ENCODE measurements at regions not wholly inside any gene's neighbourhood (a gene's known extent, or its start where the extent isn't known, plus 50 kb on each side); places are given as distances from the start of the nearest gene placed in this dataset.

- FAIRE-seq: no peak
Observed at GRCh38 chr5:9724707-9725106, 94.6 kb upstream of the TAS2R1 start.

DNA sequence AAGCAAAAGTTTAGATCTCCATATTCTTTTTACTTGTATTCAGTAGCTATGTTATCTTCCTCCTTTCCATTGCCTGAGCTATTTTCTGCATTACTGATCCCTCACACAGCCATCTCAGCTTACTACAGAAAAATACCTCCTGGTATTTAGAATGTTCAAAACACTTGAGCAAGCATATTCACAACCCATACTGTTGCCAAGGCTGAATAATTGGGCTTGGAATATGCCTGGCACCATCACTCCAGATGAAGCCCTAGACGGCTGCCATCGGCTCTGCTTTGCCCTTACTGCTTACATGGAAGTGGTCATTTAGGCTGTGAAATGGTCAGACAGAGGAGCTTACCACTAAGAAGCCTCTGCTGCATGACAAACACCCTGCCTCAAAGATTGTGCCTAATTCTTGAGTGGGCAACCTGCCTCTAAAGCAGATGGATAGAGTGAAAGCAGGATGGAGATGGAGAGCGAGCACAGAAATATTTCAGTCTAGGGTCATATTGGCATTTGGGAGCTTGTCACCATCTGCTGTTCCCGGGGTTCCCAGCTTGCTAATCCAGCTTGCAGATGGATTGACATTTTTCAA is 92.5 kb upstream of the TAS2R1 start:
- DNase-seq: no peak
- Histone ChIP-seq H3K27me3 (ENCODE audit: control insufficient read depth, insufficient read depth, low read length) (no peaks in the 10 kb centered on the region), H3K9ac (ENCODE audit: low read length in 3 of 3) (no peak overlapping the region), H3K36me3 (ENCODE audit: control insufficient read depth in 2 of 3, insufficient read depth in 3 of 3, low read length in 3 of 3) (no peaks in the 10 kb centered on the region), H3K9me3 (ENCODE audit: control insufficient read depth in 2 of 3, insufficient read depth in 1 of 3, low read length in 3 of 3) (no peaks in the 10 kb centered on the region), H3K4me1 (ENCODE audit: control insufficient read depth in 2 of 3, insufficient read depth in 2 of 3, low read depth in 1 of 3, low read length in 3 of 3) (no peaks in the 10 kb centered on the region), H3K27ac (ENCODE audit: low read depth in 2 of 2, low read length in 2 of 2) (no peak overlapping the region), H3K4me3 (ENCODE audit: low read length in 3 of 3) (no peak overlapping the region)
- FAIRE-seq: no peak
- TF ChIP-seq, protein P1, sequence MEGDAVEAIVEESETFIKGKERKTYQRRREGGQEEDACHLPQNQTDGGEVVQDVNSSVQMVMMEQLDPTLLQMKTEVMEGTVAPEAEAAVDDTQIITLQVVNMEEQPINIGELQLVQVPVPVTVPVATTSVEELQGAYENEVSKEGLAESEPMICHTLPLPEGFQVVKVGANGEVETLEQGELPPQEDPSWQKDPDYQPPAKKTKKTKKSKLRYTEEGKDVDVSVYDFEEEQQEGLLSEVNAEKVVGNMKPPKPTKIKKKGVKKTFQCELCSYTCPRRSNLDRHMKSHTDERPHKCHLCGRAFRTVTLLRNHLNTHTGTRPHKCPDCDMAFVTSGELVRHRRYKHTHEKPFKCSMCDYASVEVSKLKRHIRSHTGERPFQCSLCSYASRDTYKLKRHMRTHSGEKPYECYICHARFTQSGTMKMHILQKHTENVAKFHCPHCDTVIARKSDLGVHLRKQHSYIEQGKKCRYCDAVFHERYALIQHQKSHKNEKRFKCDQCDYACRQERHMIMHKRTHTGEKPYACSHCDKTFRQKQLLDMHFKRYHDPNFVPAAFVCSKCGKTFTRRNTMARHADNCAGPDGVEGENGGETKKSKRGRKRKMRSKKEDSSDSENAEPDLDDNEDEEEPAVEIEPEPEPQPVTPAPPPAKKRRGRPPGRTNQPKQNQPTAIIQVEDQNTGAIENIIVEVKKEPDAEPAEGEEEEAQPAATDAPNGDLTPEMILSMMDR (IDR thresholded peaks at IDR 0.05; ENCODE audit: borderline replicate concordance, extremely low read depth, insufficient read depth): no peak
- intact Hi-C loops (cut with DNase I): no loop called here

More at GRCh38 chr5:9724707-9725106, 94.6 kb upstream of the TAS2R1 start:
- Histone ChIP-seq H3K9ac (ENCODE audit: low read length in 3 of 3) (no peak overlapping the region), H3K27ac (ENCODE audit: low read depth in 2 of 2, low read length in 2 of 2) (no peak overlapping the region), H3K9me3 (ENCODE audit: control insufficient read depth in 2 of 3, insufficient read depth in 1 of 3, low read length in 3 of 3) (no peaks in the 10 kb centered on the region), H3K36me3 (ENCODE audit: control insufficient read depth in 2 of 3, insufficient read depth in 3 of 3, low read length in 3 of 3) (no peaks in the 10 kb centered on the region), H3K4me3 (ENCODE audit: low read length in 3 of 3) (no peak overlapping the region), H3K27me3 (ENCODE audit: control insufficient read depth, insufficient read depth, low read length) (no peaks in the 10 kb centered on the region), H3K4me1 (ENCODE audit: control insufficient read depth in 2 of 3, insufficient read depth in 2 of 3, low read depth in 1 of 3, low read length in 3 of 3) (no peaks in the 10 kb centered on the region)
- DNase-seq: no peak
- intact Hi-C loops (cut with DNase I): no loop called here
- TF ChIP-seq, protein P1 (IDR thresholded peaks at IDR 0.05; ENCODE audit: borderline replicate concordance, extremely low read depth, insufficient read depth): no peak

DNA sequence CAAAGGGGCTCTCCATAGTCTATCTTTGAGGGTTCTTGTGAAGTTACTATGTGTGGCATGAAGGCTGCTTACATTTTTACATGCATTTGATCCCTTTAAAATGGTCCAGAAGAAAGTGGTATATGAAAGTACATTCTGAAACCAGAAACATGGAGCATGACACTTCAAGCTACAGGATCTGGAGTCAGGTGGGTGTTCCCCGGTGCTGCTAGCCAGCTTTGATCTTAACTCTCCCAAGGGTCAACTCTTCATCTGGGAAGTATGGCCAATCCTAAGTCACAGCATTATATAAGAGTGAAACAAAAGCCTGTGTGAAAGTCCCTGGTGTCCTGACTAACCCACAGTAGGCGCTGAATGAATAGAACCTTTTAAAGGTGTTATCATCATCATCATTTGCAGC is 91.0 kb upstream of the TAS2R1 start:
- no peak overlapping the region for H3K27ac ChIP-seq (ENCODE audit: low read depth in 2 of 2, low read length in 2 of 2)
- H3K9ac ChIP-seq (ENCODE audit: low read length in 3 of 3): no peak overlapping the region
- no peaks in the 10 kb centered on the region for H3K36me3 ChIP-seq (ENCODE audit: control insufficient read depth in 2 of 3, insufficient read depth in 3 of 3, low read length in 3 of 3)
- H3K4me3 ChIP-seq (ENCODE audit: low read length in 3 of 3): no peak overlapping the region
- FAIRE-seq (no peak), DNase-seq (no peak)
- intact Hi-C loops (cut with DNase I): no loop called here
- no peaks in the 10 kb centered on the region for H3K4me1 ChIP-seq (ENCODE audit: control insufficient read depth in 2 of 3, insufficient read depth in 2 of 3, low read depth in 1 of 3, low read length in 3 of 3)
- no peaks in the 10 kb centered on the region for H3K9me3 ChIP-seq (ENCODE audit: control insufficient read depth in 2 of 3, insufficient read depth in 1 of 3, low read length in 3 of 3)
- TF ChIP-seq, protein P1 (IDR thresholded peaks at IDR 0.05; ENCODE audit: borderline replicate concordance, extremely low read depth, insufficient read depth): no peak
- no peaks in the 10 kb centered on the region for H3K27me3 ChIP-seq (ENCODE audit: control insufficient read depth, insufficient read depth, low read length)

- TF ChIP-seq, protein P1 (IDR thresholded peaks at IDR 0.05; ENCODE audit: borderline replicate concordance, extremely low read depth, insufficient read depth): no peak
- Histone ChIP-seq H3K9ac (ENCODE audit: low read length in 3 of 3) (no peak overlapping the region), H3K4me1 (ENCODE audit: control insufficient read depth in 2 of 3, insufficient read depth in 2 of 3, low read depth in 1 of 3, low read length in 3 of 3) (no peaks in the 10 kb centered on the region), H3K27me3 (ENCODE audit: control insufficient read depth, insufficient read depth, low read length) (no peaks in the 10 kb centered on the region), H3K4me3 (ENCODE audit: low read length in 3 of 3) (no peak overlapping the region), H3K36me3 (ENCODE audit: control insufficient read depth in 2 of 3, insufficient read depth in 3 of 3, low read length in 3 of 3) (no peaks in the 10 kb centered on the region), H3K27ac (ENCODE audit: low read depth in 2 of 2, low read length in 2 of 2) (no peak overlapping the region), H3K9me3 (ENCODE audit: control insufficient read depth in 2 of 3, insufficient read depth in 1 of 3, low read length in 3 of 3) (no peaks in the 10 kb centered on the region)
- FAIRE-seq (no peak), DNase-seq (no peak)
- intact Hi-C loops (cut with DNase I): no loop called here
Observed at GRCh38 chr5:9720361-9720760, 90.2 kb upstream of the TAS2R1 start.
